Activated CD4-positive, alpha-beta T cell treated with anti-CD3 and anti-CD28 coated beads, Interleukin-2, amount 50 U/mL, for 16 hours (primary cell): ENCODE measurements at regions not wholly inside any gene's neighbourhood (a gene's known extent, or its start where the extent isn't known, plus 50 kb on each side); places are given as distances from the start of the nearest gene placed in this dataset.
A peak's percentile ranks its signal among the peaks of the same experiment; 100 is the strongest.

Experiments used
- DNase-seq: peaks from one replicate; pipeline ENCODE4 v3.0.0-alpha.2; 2020

- DNase-seq: peak; percentile 38
These were observed 117.5 kb downstream of the EDEM1 start for GRCh38 chr3:5304789-5305683.

- DNase-seq: no peak
These were observed 118.1 kb downstream of the EDEM1 start for GRCh38 chr3:5305684-5305989.

- DNase-seq: no peak
These were observed 121.7 kb downstream of the EDEM1 start for GRCh38 chr3:5309171-5309570.

GRCh38 chr3:5309602-5310001 is 122.1 kb downstream of the EDEM1 start:
- no peak for DNase-seq

GRCh38 chr3:5310509-5310908 is 123.0 kb downstream of the EDEM1 start:
- DNase-seq: no peak

- no peak for DNase-seq
These were observed 124.8 kb downstream of the EDEM1 start for GRCh38 chr3:5312290-5312689.

GRCh38 chr3:5314897-5315296 is 127.4 kb downstream of the EDEM1 start:
- peak; percentile 5 for DNase-seq

GRCh38 chr3:5317557-5317956 is 130.1 kb downstream of the EDEM1 start:
- no peak for DNase-seq

GRCh38 chr3:5319454-5319853 is 131.9 kb downstream of the EDEM1 start:
- DNase-seq: no peak

GRCh38 chr3:5321666-5322340 is 134.3 kb downstream of the EDEM1 start:
- DNase-seq: no peak

GRCh38 chr3:5324780-5325179 is 137.3 kb downstream of the EDEM1 start:
- DNase-seq: no peak

GRCh38 chr3:5330152-5330810 is 142.8 kb downstream of the EDEM1 start:
- DNase-seq: peak; percentile 16

GRCh38 chr3:5331567-5332269 is 144.2 kb downstream of the EDEM1 start:
- no peak for DNase-seq

GRCh38 chr3:5332270-5332956 is 144.9 kb downstream of the EDEM1 start:
- no peak for DNase-seq

- no peak for DNase-seq
These were observed 152.5 kb downstream of the EDEM1 start for GRCh38 chr3:5339967-5340535.

- no peak for DNase-seq
These were observed 154.1 kb downstream of the EDEM1 start for GRCh38 chr3:5341610-5342009.

GRCh38 chr3:5343459-5343858 is 156.0 kb downstream of the EDEM1 start:
- no peak for DNase-seq

GRCh38 chr3:5344707-5345106 is 157.2 kb downstream of the EDEM1 start:
- DNase-seq: no peak

- no peak for DNase-seq
These were observed 160.0 kb downstream of the EDEM1 start for GRCh38 chr3:5347486-5347885.

GRCh38 chr3:5348229-5348902 is 160.9 kb downstream of the EDEM1 start:
- DNase-seq: no peak

GRCh38 chr3:5349343-5349742 is 161.8 kb downstream of the EDEM1 start:
- DNase-seq: no peak

GRCh38 chr3:5357089-5357488 is 169.6 kb downstream of the EDEM1 start:
- DNase-seq: no peak
